CMK (cell line): ENCODE measurements at regions not wholly inside any gene's neighbourhood (a gene's known extent, or its start where the extent isn't known, plus 50 kb on each side); places are given as distances from the start of the nearest gene placed in this dataset.
"Not testable (repeated sequence)": the region's sequence is repeated elsewhere in the genome, so short reads cannot be mapped to it uniquely, and the experiment has no call there.

Source experiments
- DNase-seq: peaks from one replicate; pipeline ENCODE4 v3.0.0-alpha.2; 2010; ENCODE audit warnings: low read depth

GRCh38 chr4:1589098-1589497 is 95.0 kb downstream of the FAM53A start:
- no peak for DNase-seq

- no peak for DNase-seq
Observed at GRCh38 chr4:1588306-1588705, 95.8 kb downstream of the FAM53A start.

GRCh38 chr4:1584498-1584897 is 99.6 kb downstream of the FAM53A start:
- no peak for DNase-seq

GRCh38 chr4:1583859-1584258 is 100.3 kb downstream of the FAM53A start:
- no peak for DNase-seq

GRCh38 chr4:1583051-1583785 is 100.9 kb downstream of the FAM53A start:
- no peak for DNase-seq

- DNase-seq, result no peak
Observed at GRCh38 chr4:1582227-1582626, 101.9 kb downstream of the FAM53A start.

- DNase-seq, result peak; percentile 96
Observed at GRCh38 chr4:1581164-1581894, 102.8 kb downstream of the FAM53A start.

GRCh38 chr4:1580692-1581012 is 103.5 kb downstream of the FAM53A start:
- not testable (repeated sequence) for DNase-seq

- peak; percentile 91 for DNase-seq
Observed at GRCh38 chr4:1579901-1580691, 104.0 kb downstream of the FAM53A start.

GRCh38 chr4:1579001-1579900 is 104.9 kb downstream of the FAM53A start:
- DNase-seq, result peak; percentile 78

- no peak for DNase-seq
Observed at GRCh38 chr4:1578251-1578773, 105.8 kb downstream of the FAM53A start.

- DNase-seq, result no peak
Observed at GRCh38 chr4:1577822-1578217, 106.3 kb downstream of the FAM53A start.

- no peak for DNase-seq
Observed at GRCh38 chr4:1576961-1577821, 106.9 kb downstream of the FAM53A start.

- DNase-seq, result no peak
Observed at GRCh38 chr4:1576304-1576960, 107.7 kb downstream of the FAM53A start.

GRCh38 chr4:1575418-1576303 is 108.5 kb downstream of the FAM53A start:
- DNase-seq, result no peak

- DNase-seq, result no peak
Observed at GRCh38 chr4:1574601-1575417, 109.3 kb downstream of the FAM53A start.

GRCh38 chr4:1573830-1574459 is 110.2 kb downstream of the FAM53A start:
- DNase-seq, result no peak
